HS-5 (cell line): ENCODE measurements at regions not wholly inside any gene's neighbourhood (a gene's known extent, or its start where the extent isn't known, plus 50 kb on each side); places are given as distances from the start of the nearest gene placed in this dataset.

ENCODE experiments used
- DNase-seq: peaks from one replicate; pipeline ENCODE4 v3.0.0-alpha.2; 2012; ENCODE audit warnings: low read depth

GRCh38 chr2:2828774-2829368, 497.8 kb upstream of the MYT1L start:
- no peak for DNase-seq

DNA sequence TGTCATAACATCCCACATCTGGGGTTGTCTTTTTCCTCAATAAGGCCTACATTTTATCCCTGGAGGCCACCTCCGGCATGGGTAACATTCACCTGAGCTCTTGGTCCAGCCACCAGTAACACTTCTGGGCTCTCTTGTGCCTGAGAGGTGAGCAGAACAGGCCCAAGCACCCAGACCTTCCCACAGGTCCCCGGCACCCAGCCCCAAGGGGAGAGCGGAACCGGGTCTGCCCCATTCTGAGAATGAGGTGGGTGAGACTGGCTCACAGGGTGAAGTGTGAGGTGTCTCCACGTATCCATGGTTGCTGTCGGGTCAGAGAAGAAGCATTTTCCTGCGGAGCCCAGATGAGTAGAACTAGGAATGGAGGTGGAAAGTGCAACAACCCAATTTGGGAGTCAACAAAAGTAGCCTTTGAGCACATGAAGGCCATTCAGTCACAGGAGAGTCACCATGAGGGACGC, 496.7 kb upstream of the MYT1L start:
- DNase-seq = no peak

DNA sequence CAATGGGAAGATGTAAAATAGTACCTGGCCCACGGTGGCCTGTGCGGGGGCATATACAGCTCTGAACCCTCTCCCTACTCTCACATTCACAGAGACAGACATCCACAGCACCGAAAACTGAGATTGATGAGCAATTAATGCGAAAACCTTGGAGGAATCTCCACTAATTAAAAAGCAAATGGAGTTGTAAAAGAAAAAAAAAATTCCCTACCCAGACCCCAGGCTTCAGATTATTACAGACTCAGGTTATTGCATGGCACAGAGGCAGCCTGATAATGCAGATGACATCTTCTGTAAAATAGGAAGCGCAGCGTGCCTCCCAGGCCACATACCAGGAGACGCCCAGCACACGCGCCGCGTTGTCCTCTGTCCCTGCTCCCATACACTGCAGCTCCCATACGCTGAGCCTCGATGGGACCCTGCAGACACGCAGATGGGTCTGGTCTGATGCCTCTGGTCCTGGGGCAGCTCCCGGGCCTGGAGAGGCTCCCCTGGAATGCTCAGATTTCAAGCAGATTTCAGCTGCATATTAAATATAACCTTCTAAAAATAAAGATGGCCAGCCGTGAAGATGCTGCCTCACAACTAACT, 496.1 kb upstream of the MYT1L start:
- no peak for DNase-seq

GRCh38 chr2:2826621-2827020, 495.5 kb upstream of the MYT1L start:
- DNase-seq = no peak

DNA sequence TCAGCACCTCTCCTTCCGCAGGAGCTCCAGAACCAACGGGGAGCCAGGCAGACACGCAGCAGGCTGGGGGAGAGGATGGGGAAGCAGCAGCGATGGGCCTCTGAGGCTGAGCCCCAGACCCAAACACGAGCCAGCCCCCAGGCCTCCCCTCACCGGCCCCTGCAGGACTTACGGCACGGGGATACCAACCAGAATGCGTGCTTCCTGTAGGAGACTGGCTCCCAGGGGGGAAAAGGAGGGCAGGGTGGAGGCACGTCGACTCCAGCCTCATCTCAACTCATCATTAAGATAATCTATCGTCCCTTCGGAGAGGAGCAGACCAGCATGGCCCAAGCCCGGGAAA, 495.1 kb upstream of the MYT1L start:
- no peak for DNase-seq

GRCh38 chr2:2825516-2826208, 494.6 kb upstream of the MYT1L start:
- no peak for DNase-seq

- no peak for DNase-seq
Measured at GRCh38 chr2:2825062-2825461, 494.0 kb upstream of the MYT1L start.

DNA sequence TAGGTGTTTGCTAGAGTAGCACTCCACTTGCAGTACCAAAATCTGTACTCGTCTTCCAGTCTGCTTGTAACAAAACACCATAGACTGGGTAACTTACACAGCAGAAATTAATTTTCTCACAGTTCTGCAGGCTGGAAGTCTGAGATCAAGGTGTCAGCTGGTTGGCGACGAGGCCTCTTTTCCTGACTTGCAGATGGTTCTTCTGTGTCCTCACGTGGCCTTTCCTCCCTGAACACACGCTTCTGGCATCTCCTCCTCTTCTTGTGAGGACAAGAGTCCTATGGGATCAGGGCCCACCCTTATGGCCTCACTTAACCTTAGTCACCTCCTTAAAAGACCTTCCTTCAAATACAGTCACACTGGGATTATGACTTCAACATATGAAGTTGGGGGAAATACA, 493.5 kb upstream of the MYT1L start:
- DNase-seq = no peak

DNA sequence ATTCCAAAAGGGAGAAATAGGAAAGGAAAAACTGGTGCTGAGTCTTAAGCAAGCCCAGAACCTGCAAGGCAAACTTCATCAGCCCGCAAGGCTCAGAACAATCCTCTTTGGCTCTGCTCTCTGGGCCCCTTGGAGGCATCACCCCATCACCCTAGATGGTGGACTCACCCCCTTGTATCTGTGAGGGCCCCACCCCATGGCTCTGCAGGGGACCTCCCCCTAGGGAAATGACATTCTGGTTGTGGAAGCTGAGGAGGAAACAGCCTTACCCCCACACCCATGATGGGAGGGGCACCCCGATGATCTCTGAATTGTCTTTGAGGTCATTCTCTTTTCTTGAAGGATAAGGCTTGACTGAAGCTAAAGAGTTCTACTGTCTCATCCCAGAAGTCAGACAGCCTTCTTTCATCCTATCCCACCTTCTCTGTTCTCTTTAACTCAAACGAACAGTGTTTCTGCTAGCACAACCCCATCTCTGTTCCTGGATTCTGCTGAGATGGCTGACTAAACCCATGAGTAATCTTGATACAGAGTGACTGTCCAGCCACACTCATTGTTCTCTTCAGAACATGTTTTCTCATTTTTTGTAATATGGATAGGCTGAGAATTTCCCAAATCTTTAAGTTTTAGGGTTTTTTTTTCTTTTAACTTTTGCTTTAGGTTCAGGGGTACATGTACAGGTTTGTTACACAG, 492.1 kb upstream of the MYT1L start:
- no peak for DNase-seq

- DNase-seq = no peak
Measured at GRCh38 chr2:2822143-2822542, 491.1 kb upstream of the MYT1L start.

GRCh38 chr2:2812648-2813047, 481.6 kb upstream of the MYT1L start:
- DNase-seq = no peak

DNA sequence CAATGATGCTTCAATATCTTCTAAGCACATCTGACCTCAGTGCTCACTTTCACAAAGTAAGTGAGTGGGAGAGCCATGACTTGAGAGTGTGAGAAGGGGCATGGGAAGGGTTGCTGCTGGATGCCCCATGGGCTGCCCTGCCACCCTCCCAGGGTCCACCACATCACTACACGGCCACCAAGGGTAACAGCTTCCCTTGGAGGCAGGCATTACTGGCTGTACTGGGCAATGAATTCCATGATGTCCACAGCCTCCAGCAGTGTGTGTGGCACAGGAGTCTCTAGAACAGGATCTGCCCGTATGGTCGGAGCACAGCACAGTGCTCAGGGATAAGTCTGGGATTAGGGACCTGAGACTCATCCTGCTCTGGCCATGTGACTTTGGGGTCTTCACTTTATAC, 481.0 kb upstream of the MYT1L start:
- no peak for DNase-seq

GRCh38 chr2:2810504-2810903, 479.4 kb upstream of the MYT1L start:
- no peak for DNase-seq

DNA sequence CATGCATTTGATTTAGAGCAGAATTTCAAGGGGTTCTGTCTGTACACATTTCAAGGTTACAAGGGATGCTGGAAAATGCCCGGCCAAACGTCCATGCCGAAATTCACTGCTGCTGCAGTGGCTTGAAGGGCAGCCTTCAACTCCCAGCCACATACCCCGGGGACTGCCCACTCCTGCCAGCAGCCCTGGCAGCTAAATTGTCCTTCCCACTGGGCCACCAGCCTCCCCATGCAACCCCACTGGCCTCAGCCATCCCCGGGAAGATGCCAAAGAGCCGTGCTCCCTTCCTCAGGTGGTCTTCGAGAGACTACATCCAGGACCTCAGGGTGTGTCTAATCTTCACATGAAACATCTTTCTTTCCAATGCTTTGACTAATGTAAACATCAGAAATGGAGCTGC, 478.7 kb upstream of the MYT1L start:
- DNase-seq = no peak

DNA sequence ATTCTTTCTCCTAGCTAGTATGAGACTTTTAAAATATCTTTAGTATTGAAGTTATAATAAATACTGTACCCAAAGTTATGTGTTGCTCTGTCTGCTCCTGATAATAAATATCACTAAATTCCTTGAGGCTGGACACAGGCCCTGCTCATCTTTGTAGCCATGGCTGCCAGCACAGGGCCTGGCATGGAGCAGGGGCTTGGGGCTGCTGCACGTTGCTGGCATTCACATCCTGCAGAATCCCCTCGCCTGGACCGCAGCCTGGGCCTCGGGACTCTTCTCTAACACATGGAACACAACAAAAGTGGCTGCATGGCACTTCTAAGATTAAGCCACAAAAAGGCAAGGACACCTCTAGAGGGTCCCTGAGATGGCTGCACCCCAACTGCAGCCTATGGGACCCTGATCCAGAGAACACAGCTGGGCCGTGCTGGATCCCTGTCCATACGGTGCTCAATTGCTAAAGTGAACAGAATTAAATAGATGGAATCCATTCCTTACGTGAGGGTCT, 477.5 kb upstream of the MYT1L start:
- no peak for DNase-seq

DNA sequence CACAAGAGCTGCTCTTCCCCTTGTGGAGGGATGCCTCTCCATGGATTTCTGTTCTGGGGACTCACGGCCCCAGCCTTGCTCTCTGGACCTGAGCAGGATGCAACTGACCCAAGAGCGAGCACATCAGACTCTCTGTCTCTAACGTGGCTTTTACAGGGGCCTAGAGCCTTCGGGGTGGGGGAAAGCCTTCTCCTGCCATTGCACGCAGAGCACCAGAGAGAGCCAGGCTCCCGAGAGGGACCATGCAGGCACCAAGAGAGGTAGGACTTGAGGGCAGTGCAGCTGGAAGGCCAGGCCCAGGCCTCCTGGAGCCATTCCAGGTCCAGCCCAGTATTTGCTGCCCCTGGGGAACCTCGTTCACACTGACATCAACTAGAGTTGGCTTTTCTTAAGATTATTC, 475.6 kb upstream of the MYT1L start:
- no peak for DNase-seq

DNA sequence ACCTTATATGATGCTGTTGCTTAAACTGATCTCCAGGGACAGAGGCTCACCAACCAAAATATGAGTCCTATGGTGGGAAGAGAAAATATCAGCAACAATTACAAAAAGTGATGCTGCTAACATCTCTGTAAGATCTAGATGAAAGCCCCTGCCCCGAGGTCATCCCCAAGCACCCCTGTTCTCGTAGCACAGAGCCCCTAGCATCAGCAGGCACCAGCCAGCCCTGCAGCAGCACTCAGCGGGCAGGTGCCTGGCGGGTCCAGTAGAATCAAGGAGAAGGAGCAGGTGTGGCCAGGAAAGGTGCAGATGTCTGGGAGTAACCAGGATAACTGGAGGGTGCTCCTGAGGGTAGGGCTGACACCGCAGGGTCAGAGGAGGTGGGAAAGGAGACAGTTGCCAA, 474.2 kb upstream of the MYT1L start:
- no peak for DNase-seq

- DNase-seq = no peak
Measured at GRCh38 chr2:2804528-2804927, 473.5 kb upstream of the MYT1L start.

GRCh38 chr2:2801458-2801857, 470.4 kb upstream of the MYT1L start:
- DNase-seq = no peak

GRCh38 chr2:2800697-2801096, 469.6 kb upstream of the MYT1L start:
- DNase-seq = no peak

DNA sequence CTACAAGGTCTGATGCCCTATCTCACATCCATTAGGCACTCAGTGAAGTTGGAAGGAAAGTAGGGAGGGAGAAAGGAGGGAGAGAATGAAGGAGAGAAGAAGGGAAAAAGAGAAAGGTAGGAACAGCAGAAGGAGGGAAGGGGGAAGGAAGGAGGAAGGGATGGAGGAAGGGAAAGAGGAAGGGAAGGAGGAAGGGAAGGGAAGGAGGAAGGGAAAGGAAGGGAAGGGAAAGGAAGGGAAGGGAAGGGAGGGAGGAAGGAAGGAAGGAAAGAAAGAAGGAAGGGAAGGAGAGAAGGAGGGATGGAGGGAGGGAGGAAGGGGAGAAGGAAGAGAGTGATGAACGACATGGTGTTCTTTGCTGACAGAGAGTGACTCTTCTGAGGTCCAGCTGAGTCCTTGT, 468.9 kb upstream of the MYT1L start:
- DNase-seq = no peak

- no peak for DNase-seq
Measured at GRCh38 chr2:2799151-2799697, 468.1 kb upstream of the MYT1L start.

DNA sequence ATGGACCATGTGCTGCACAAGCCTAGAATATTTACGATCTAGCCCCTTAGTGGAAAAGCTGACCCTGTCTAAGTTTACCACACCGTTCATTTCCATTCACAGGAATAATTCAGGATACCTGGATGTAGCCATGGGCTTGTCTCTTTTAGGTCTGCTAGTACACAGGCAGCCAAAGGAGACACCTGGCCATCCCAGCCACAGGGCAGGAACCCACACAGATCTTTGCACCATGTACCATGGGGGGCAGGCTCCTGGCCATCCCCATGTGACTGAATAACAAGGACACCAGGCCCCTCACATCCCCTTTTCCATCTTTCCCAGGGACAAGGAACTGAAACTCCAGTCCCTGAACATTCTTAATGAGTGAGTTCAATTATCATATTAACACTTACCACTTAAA, 467.3 kb upstream of the MYT1L start:
- no peak for DNase-seq
